ENCODE measurements at regions not wholly inside any gene's neighbourhood (a gene's known extent, or its start where the extent isn't known, plus 50 kb on each side); places are given as distances from the start of the nearest gene placed in this dataset.
"Not testable (repeated sequence)": the region's sequence is repeated elsewhere in the genome, so short reads cannot be mapped to it uniquely, and the experiment has no call there.

DNA sequence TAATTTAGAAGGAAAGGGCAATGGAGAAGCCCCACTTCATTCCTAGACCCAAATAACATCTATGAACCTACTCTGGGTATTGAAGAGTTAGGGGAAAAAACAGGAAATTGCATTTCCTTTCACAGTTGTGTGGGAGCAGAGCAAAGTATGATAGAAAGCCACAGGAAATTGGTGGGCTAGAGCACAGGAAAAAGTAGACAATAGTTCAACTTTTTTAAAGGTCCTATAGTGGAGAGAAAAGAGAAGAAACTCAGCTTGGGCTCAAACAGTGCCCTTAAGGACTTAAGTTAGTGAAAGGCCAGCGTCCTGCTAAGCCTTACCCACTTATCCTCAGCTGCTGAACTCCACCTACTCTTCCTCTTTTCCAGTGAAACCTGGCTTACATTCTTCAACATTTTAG, 258.1 kb downstream of the DPY19L2 start:
- DNase-seq (ENCODE audit: low read depth in 3 of 3) = no peak

DNA sequence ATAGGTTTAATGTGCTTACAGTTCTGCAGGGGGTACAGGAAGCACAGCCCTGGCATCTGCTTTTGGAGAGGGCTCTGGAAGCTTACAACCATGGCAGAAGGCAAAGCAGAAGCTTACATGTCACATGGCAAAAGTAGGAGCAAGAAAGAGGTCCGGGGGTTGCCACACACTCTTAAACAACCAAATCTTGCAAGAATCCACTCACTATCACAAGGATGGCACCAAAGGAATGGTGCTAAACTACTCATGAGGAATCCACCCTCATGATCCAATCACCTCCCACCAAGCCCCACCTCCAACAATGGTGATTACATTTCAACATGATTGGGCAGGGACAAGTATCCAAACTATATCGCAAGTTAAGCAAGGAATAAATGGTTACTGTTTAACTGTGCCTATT, 255.8 kb upstream of the AVPR1A start:
- DNase-seq (ENCODE audit: low read depth in 3 of 3) = no peak

DNA sequence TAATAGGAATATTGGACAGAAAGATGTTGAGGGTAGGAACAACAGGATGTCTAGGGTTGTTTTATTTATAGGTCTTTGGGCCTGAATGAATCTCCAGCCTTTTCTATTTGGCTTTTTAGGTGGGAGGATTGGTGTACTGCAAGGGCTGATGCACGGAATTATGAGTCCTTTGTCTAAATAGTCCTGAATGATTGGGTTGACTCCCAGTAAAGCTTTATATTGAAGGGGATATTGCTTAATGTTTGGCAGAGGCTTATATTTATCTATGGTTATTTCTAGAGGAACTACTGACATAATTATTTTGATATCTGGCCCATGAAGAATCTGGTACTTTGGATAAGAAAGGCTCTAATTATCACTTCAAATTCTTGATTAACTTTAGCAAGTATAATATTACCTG, 253.6 kb upstream of the AVPR1A start:
- DNase-seq (ENCODE audit: low read depth in 3 of 3) = no peak

DNA sequence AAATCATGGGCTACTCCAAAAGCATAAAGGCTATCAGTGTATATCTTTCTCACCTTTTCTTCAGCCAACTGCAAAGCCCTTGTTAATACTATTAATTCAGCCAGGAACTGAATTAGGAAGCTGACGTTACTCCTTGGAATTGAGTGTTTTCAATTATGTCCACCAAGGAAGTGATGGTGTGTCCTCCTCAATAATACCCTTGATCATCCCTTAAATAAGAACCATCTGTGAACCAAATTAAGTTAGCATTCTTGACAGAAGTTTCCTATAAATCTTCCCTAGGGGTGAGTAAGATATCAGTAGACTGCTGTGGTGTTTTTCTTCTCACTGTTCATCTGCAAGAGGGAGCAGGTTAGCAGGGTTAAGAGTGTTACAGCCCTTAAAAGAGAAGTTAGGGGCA, 252.3 kb upstream of the AVPR1A start:
- no peak for DNase-seq (ENCODE audit: low read depth in 3 of 3)

DNA sequence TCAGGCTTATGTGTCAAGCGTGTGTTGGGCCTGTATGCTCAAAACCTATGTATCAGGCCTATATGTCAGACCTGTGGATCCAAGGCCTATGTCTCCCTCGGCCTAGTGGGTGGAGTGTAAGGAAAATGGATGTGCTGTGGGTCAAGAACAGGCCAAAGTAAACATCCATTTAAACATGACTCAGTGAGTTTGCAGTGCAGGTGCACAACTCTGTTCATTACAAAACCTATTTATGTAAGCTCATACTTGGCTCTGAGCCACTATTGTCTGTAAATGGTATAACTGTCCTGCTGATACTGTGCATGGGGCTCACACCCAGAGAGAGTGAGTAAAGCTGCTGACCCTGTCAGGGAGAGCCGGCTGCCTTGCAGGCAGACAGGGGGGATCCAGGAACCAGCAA, 249.7 kb upstream of the AVPR1A start:
- no peak for DNase-seq (ENCODE audit: low read depth in 3 of 3)

DNA sequence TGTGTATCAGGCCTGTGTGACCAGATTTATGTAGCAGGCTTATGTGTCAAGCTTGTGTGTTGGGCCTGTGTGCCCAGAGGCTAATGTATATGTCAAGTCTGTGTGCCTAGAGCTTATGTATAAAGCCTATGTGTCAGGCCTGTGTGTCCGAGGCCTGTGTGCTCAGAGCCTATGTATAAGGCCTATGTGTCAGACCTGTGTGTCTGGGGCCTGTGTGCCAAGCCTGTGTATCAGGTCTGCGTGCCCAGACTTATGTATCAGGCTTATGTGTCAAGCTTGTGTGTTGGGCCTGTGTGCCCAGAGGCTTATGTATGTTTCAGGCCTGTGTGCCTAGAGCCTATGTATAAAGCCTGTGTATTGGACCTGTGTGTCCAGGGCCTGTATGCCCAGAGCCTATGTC, 249.3 kb upstream of the AVPR1A start:
- no peak for DNase-seq (ENCODE audit: low read depth in 3 of 3)

DNA sequence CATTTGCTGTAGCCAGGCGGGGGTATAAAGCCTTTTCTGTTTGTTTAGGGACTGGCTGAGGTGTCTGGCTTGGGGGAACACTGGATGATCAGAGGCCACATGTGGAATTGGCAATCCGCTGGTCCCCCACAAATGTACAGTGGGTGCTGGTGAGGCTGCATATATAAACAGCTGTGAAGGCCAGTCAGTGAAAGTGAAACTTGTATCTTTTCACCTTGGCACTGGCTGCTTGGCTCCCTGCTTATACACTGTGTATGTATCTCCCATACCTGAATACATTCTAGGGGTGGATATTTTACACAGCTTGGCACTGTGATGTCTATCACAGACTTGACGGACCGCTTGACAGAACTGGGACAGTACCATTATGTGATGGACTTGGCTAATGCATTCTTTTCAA, 246.8 kb upstream of the AVPR1A start:
- no peak for DNase-seq (ENCODE audit: low read depth in 3 of 3)

DNA sequence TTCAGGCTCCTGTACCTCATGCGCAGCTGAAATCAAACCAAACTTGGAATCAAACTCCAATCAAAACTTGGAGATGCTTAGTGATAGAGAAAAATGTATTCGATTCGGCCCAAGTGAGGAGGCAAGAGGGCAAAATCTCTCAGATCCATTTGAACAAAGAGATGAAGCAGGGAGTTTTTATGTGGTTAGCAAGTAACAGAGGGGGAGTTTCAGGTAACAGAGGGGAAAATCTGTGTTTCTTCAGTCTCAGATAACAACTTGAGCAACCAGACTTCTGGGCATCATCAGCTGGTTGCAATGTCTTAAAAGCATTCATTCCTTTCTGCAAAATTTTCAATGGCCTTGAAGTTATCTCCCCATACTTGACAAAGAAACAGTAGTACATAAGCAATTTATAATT, 245.1 kb upstream of the AVPR1A start:
- DNase-seq (ENCODE audit: low read depth in 3 of 3) = no peak

DNA sequence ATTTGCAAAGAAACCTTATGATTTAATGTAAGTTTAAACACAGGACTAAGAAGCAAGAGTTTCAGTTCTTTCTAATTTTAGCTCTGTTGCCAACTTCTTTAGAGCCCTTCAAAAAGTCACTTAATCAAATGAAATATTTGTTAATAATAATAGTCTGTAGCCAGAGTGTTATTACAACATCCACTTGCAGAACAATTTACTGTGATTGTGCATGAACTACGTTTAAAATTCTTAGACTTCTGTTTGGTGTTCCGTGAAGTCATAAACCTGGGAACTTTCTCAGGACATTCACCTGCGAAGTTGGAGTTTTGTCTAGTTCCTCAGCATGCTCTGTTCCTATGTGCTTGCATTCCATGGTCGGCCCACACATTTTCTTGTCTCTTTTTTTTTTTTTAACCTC, 244.0 kb upstream of the AVPR1A start:
- DNase-seq (ENCODE audit: low read depth in 3 of 3) = no peak

DNA sequence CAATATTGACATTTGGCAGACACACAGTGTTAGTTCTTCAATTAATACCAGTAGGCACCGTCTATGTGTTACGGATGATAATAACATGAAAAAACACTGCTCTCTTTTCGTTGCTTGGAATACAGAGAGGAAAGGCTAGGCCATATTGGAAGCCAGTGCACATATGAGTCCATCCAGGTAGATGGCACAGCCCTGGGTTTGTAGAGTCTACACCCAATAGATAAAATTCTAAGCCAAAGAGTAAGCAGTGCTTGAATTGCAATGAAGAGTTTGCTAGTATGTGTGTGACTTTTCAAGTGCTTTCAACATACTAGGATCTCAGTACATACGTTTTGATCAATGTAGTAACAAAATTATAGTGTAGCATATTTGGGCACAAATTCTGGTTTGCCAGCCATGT, 243.3 kb upstream of the AVPR1A start:
- DNase-seq (ENCODE audit: low read depth in 3 of 3) = no peak

DNA sequence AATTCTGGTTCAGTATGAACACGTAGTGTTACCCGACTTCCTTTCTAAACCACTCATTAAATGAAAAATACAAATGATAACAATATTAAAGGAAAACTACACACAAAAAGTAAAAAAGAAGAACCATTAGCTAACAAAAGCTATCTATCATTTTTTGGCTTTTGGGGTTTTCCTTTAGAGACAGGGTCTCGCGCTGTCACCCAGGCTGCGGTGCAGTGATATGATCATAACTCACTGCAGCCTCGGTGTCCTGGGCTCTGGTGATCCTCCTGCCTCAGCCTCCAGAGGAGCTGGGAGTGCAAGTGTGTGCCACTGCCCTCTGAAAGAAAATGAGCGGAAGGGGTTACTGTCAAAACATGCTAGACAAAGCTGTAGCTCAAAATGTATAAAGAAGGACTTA, 238.2 kb upstream of the AVPR1A start:
- no peak for DNase-seq (ENCODE audit: low read depth in 3 of 3)

DNA sequence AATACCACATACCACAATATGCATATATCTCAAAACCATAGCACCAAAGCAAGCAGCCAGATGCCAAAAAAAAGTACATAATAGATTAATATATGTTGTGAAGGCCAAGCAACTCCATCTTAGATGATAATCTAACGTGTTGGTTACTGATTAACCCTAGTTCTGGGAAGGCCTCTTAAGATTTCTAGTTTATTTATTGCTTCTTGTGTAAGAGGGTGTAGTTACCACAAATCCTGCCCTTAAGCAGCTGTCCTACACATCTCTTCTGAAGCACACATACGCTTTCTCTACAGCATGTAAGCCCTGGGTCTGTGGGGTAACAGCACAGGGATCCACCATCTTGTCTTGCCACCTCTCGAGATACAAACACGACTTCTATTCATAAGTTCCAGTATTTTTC, 236.8 kb upstream of the AVPR1A start:
- DNase-seq (ENCODE audit: low read depth in 3 of 3) = no peak

DNA sequence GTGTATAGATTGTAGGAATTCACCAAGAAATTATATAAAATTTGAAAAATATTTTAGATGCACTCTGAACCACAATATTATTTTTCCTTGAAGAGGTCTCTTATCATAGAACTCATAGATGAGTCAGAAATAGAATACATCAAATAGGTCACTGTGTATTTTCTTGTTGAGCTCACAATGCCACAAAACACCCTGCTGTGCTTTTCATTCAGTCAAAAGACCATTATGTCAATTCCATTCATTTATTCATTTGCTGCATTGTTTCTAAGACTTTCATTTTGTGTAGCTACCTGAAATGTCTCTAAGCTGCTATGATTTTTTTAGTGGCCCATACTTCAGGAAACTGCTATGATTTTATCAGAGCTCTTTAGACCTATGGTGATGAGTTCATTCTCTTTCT, 231.9 kb upstream of the AVPR1A start:
- DNase-seq (ENCODE audit: low read depth in 3 of 3) = no peak

DNA sequence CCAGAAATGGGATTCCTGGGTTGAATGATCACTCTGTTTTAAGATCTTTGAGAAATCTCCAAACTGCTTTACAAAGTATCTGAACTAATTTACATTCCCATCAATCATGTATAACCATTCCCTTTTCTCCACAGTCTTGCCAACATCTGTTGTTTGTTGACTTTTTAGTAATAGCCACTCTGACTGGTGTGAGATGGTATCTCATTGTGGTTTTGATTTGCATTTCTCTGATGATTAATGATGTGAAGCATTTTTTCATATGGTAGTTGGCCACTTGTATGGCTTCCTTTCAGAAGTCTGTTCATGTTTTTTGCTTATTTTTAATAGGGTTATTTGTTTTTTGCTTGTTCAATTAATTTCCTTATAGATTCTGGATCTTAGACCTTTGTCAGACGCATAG, 211.8 kb upstream of the AVPR1A start:
- DNase-seq (ENCODE audit: low read depth in 3 of 3) = no peak

DNA sequence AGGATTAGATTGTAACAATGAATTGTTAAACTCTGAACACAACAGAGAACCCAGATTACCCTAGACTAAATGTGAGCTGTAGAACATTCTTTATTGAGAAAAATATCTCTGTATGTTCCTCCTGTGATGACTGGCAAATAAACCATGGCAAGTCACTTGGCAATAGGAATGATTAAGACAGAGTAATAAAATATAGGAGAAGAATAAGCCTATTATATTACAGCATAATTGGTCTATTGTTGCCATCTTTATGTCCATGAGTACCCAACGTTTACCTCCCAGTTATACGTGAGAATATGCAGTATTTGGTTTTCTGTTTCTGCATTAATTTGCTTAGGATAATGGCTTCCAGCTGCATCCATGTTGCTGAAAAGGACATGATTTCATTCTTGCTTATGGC, 211.2 kb upstream of the AVPR1A start:
- DNase-seq (ENCODE audit: low read depth in 3 of 3) = no peak

DNA sequence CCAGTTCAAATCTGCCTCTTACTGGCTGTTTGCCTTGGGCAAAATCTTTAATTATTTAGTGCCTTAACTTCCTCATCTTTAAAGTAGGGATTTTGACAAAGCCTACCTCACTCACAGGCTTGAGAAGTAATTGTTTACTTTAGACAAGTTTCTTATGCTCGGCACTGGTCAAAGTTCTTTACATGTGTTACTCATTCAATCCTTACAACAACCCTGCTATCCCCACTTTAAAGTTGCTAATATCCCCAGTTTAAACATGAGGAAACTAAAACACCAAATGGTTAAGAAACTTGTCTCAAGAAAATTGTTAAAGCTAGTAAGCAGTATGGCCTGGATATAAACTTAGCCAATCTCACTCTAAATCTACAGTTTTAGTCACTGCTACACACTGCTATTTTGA, 204.0 kb upstream of the AVPR1A start:
- DNase-seq (ENCODE audit: low read depth in 3 of 3) = no peak

DNA sequence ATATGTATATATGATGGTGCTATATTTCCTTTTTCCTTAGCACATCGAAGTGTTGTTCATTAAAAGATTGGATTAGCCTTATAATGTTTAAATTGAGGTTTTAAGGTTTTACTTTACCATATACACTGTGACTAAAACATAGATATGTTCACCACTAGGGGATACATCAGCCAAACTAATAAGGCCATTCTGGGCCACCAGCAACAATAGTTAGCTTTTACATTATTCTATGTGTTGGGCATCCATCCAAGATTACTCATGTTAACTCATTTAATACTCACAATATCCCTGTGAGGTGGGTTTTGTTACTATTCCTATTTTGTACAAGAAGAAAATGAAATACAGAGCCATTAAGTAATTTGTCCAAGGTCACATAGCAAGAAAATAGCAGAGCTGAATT, 202.6 kb upstream of the AVPR1A start:
- DNase-seq (ENCODE audit: low read depth in 3 of 3) = no peak

DNA sequence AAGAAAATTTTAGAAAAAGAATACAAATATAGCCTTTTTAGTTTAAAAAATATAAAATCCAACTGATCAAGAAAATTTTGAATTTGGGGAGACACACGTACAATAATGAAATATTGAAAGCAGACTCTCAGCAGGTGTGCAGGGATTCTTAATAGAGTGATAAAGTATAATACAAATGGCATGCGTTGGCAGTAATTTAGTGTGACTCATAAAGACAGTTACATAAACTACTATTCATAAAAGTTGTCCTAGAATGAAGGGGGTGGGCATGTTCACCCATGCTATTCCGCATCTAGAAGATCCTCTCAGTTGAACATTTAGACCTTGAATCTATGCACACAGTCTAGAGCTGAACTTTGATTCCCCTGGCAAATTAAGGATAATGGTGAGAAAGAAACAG, 200.4 kb upstream of the AVPR1A start:
- no peak for DNase-seq (ENCODE audit: low read depth in 3 of 3)

DNA sequence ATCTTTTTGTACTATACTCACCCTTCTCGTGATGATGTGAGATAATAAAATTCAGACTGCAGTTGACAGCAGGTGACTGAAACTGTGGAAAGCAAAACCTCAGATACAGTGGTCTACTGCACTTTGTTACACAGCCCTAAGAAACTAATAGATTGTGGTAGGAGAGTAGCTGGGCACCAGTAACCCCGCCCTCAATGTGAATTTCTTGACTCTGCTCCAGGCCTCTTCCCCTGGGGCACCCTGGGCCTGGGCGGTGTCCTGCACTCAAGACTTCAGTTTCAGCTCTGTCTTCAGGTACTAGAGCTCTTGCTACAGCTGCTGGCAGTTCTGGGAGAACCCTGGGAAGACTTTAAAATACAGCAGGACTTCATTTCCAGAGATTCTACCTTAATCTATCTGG, 197.6 kb upstream of the AVPR1A start:
- no peak for DNase-seq (ENCODE audit: low read depth in 3 of 3)

DNA sequence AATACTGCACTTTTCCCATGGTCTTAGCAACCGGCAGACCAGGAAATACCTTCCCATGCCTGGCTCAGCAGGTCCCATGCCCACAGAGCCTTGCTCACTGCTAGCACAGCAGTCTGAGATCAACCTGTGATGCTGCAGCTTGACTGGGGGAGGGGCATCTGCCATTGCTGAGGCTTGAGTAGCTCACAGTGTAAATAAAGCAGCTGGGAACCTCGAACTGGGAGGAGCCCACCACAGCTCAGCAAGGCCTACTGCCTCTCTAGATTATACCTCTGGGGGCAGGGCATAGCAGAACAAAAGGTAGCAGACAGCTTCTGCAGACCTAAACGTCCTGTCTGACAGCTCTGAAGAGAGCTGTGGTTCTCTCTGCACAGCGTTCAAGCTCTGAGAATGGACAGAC, 186.2 kb upstream of the AVPR1A start:
- DNase-seq (ENCODE audit: low read depth in 3 of 3) = not testable (repeated sequence)

DNA sequence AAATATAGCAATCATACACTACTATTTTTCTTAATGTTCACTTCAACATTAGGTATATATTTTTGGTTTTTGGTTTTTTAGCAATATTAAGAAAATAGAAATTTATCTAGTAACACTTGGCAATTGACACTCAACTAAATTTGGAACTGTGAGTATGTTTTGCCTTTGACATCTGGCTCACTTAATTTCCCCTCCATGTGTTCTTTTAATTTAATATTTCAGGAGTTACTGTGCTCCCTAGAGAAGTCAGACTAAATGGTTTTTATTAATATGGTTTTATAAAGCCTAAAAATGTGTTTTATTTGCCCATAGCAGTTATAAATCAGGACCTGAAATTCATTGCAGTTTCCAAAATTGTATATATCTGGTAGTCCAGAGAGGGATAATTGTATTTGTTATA, 175.3 kb upstream of the AVPR1A start:
- DNase-seq (ENCODE audit: low read depth in 3 of 3) = no peak

DNA sequence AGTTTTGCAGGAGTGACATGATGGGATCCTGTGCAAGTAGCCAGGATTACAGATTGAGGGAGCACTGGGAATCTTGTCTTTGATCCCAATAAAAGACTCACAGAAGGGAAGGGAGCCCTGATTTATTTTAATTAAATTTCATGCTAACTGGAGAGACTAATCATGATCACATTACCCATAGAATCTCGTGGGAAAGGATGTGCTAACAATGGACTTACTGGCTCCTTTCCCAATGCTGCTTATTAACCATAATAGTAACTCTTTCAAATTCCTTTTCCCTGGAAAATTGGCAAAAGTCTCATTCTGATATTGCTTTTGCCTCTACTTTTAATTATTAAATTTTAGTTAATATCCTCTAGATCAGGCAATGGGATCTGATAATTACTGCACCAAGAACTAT, 174.8 kb upstream of the AVPR1A start:
- DNase-seq (ENCODE audit: low read depth in 3 of 3) = no peak

DNA sequence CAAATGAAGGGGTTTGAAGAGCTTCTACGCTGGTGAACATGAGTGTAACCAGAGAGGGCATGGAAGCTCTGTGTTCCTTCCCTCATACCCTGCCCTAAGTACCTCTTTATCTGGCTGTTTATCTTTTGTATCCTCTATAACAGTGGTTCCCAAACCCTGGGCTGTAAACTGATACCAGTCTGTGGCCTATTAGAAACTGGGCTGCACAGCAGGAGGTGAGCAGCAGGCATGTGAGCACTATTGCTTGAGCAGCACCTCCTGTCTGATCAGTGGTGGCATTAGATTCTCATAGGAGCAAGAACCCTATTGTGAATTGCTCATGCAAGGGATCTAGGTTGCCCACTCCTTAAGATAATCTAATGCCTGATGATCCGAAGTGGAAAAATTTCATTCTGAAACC, 172.9 kb upstream of the AVPR1A start:
- DNase-seq (ENCODE audit: low read depth in 3 of 3) = no peak

DNA sequence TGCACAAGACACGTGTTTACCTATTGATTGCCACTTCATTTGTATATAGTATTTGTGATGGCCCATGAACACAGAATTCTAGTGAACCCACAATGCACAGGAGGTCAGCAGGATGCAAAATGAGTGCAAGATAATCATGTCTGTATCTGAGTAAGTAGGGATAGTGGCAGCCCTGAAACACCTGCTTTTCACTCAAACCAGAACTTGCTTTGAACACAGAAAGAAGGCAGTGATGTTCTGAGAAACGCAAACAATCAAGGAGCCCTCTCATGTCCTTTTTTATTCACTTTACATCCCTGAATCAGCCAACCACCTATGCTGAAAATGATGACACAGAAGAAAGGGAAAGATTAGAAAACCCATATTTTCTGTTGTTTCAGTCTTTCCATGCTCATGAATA, 170.4 kb upstream of the AVPR1A start:
- no peak for DNase-seq (ENCODE audit: low read depth in 3 of 3)

DNA sequence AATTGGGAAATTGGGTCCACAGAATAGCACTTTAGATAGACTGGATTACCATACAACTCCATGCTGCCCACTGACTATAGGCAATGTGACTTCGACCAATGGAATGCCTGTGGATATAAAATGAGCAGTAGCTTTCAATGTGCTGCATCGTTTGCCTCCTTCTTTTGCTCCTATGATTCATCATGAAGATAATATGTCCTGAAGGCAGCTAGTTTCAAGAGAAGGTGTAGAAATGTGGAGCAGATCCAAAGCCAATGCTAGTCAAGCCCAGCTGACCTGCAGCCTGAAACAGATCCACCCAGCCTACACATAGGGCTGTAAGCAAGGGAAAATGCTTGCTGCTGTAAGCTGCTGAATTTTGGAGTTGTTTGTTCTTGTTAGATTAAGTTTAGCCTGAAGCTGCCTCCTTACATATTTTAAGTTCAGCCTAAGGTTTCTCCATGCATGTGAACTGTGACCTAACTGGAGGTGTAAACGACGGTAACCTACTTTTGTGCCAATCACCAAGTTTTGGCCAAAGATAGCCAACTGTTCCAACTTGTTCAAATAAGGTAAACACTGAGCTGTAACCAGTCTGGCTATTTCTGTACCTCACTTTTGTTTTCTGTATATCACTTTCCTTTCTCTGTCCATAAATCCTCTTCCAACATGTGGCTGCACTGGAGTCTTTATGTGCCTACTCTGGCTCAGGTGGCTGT, 169.1 kb upstream of the AVPR1A start:
- DNase-seq (ENCODE audit: low read depth in 3 of 3) = no peak

Data from stimulated activated CD4-positive, alpha-beta T cell treated with anti-CD3 and anti-CD28 coated beads, TNF-alpha, amount 100 ng/mL, for 24 hours (primary cell).